ENCODE measurements at regions not wholly inside any gene's neighbourhood (a gene's known extent, or its start where the extent isn't known, plus 50 kb on each side); places are given as distances from the start of the nearest gene placed in this dataset.
"Not testable (repeated sequence)": the region's sequence is repeated elsewhere in the genome, so short reads cannot be mapped to it uniquely, and the experiment has no call there.

DNA sequence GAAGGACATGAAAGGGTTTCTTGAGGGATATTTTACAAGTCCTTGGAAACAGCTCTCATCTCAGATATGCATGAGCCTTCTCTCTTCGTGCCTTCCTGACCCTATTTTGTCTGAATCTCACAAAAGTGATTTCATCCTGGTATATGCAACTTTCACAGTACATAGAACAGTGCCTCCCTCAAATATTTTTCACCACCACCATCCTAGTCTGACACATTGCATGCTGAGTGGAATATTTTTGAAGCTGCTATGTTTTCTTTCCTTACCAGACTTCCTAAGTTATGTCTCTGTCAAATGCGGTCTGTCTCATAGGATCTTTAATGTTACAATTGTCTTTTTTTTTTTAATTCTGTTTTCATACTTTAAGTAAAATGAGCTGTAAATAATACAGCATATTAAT lies 673.3 kb upstream of the LRRN3 start:
- TF ChIP-seq, protein P1, sequence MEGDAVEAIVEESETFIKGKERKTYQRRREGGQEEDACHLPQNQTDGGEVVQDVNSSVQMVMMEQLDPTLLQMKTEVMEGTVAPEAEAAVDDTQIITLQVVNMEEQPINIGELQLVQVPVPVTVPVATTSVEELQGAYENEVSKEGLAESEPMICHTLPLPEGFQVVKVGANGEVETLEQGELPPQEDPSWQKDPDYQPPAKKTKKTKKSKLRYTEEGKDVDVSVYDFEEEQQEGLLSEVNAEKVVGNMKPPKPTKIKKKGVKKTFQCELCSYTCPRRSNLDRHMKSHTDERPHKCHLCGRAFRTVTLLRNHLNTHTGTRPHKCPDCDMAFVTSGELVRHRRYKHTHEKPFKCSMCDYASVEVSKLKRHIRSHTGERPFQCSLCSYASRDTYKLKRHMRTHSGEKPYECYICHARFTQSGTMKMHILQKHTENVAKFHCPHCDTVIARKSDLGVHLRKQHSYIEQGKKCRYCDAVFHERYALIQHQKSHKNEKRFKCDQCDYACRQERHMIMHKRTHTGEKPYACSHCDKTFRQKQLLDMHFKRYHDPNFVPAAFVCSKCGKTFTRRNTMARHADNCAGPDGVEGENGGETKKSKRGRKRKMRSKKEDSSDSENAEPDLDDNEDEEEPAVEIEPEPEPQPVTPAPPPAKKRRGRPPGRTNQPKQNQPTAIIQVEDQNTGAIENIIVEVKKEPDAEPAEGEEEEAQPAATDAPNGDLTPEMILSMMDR (conservative IDR thresholded peaks at IDR 0.05; ENCODE audit: low read depth, low read length): no peak
- no peak overlapping the region for H3K4me3 ChIP-seq (ENCODE audit: low read length)
- DNase-seq (ENCODE audit: low read depth): no peak

DNA sequence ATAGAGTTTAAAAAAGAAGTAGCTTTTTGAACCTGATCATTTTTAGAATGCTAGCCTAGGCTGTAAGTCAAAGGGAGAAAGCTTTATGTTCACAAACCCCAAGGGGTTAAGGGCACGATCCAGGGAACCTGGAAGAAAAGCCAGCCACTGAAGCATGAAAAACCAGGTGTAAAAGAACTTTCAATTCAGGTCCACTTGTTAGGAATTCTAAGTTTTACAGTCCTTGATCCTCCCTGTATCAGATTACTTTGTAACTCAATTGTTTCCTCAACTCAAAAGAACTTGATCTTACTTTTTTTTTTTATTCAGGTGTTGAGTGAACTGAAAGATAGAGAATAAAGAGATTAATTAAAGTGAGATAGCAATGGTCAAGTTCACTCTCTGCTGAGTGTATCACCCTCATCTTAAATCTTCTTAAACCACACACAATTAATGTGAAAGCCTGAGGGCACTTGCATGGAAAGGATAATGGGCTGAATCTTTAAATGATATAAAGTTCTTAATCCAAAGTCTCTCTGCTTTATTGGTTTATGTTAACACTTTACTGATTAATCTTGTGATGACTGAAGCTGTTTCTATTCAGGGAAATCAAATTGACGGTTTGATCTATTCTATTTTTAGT lies 672.2 kb upstream of the LRRN3 start:
- no peak overlapping the region for H3K4me3 ChIP-seq (ENCODE audit: low read length)
- TF ChIP-seq, protein P1 (conservative IDR thresholded peaks at IDR 0.05; ENCODE audit: low read depth, low read length): no peak
- DNase-seq (ENCODE audit: low read depth): no peak

DNA sequence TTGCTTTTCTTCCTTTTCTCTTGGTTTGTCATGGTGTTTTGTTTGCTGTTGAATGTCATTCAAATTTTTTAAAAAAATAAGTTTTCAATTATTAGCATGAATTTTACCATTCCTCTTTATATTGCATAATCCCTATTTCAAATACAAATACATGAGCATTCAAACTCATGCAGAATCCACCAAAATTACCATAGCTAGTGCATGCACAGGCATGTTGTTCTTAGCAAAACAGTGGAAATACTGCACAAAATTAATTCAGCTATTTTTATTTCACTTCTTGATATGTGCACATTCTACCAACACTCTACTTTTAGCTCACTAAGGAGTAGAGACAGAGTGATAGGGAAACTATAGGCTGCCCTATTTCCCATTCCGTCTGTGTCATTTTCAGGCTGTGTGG lies 670.1 kb upstream of the LRRN3 start:
- TF ChIP-seq, protein P1 (conservative IDR thresholded peaks at IDR 0.05; ENCODE audit: low read depth, low read length): no peak
- no peak for DNase-seq (ENCODE audit: low read depth)

DNA sequence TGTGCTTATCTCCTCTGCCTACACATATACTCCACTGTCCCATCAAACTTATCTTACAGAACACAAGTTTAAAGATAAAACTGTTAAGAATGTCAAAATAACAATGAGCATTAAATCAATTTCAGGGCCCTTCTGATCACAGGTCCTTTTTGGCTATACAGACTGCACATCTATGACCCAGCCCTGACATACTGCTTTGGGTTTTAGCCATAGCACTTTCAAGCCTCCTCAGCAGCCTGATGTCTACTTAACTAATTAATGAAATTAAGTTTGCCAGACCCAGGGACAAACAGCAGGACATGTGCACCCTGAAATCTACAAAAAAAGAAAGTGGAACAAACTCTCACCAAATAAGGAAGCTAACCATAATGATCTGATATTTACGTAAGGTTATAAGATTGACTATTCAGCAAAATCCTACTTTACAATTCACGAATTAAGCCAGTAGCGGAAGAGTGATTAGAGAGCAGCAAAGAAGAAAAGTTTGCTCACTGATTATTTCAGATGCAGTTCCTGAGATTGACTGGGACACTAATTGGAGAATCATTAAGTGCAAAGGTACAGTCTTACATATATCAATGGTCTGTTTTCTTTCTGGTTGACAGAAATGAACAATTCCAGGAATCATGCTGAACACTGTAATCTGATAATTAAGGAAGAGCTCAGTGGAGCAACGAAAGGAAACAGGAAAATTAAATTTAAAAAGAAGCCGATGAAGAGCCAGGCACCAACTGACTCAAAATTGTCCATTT lies 669.3 kb upstream of the LRRN3 start:
- no peak for DNase-seq (ENCODE audit: low read depth)
- no peak overlapping the region for H3K4me3 ChIP-seq (ENCODE audit: low read length)
- TF ChIP-seq, protein P1 (conservative IDR thresholded peaks at IDR 0.05; ENCODE audit: low read depth, low read length): no peak

More for the DNA sequence above, 670.1 kb upstream of the LRRN3 start:
- H3K4me3 ChIP-seq (ENCODE audit: low read length): no peak overlapping the region

DNA sequence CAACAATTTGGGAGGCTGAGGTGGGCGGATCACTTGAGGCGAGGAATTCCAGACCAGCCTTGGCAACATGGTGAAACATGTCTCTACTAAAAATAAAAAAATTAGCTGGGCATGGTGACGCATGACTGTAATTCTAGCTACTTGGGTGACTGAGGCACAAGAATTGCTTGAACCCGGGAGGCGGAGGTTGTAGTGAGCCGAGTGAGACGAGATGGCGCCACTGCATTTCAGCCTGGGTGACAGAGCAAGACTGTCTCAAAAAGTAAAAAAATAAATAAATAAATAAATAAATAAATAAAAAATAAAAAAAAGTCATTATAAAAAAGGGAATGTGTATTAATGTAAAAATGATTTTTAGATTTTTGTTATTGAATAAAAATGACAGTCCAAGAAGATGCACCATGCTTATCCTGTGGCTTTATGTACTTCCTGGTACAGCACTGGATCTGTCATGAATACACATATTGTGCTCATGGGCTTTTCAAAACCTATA lies 658.8 kb upstream of the LRRN3 start:
- no peak overlapping the region for H3K4me3 ChIP-seq (ENCODE audit: low read length)
- TF ChIP-seq, protein P1 (conservative IDR thresholded peaks at IDR 0.05; ENCODE audit: low read depth, low read length): no peak
- no peak for DNase-seq (ENCODE audit: low read depth)

DNA sequence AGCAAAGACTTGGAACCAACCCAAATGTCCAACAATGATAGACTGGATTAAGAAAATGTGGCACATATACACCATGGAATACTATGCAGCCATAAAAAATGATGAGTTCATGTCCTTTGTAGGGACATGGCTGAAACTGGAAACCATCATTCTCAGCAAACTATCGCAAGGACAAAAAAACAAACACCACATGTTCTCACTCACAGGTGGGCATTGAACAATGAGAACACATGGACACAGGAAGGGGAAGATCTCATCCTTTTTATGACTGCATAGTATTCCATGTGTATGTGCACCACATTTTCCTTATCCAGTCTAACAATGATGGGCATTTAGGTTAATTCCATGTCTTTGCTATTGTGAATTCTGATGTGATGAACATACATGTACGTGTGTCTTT lies 652.0 kb upstream of the LRRN3 start:
- DNase-seq (ENCODE audit: low read depth): not testable (repeated sequence)

DNA sequence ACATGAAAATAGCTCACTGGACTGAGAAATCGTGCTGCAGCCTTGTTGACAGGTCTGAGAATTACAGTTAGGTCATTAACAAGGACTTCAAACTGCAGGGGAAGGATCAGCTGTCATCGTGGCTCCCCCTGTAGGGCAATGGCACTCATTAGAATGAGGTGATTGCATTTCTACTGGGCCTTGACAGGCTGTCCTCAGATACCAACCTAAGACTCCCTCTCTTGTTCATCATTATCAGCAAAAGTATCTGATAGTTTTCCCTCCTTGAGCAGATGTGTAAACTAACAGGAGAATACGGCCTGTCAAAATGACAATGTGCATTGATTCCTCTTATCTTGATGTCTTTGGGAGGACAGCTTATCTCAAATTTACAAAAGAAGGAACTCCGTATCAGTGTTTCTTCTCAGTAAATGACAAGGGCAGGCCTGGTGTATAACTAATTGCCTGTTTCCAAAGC lies 648.5 kb upstream of the LRRN3 start:
- TF ChIP-seq, protein P1 (conservative IDR thresholded peaks at IDR 0.05; ENCODE audit: low read depth, low read length): peak; percentile 86
- H3K4me3 ChIP-seq (ENCODE audit: low read length): no peak overlapping the region
- DNase-seq (ENCODE audit: low read depth): peak; percentile 33

More for the DNA sequence above, 652.0 kb upstream of the LRRN3 start:
- not testable (repeated sequence) for H3K4me3 ChIP-seq (ENCODE audit: low read length)
